ENCODE measurements at regions not wholly inside any gene's neighbourhood (a gene's known extent, or its start where the extent isn't known, plus 50 kb on each side); places are given as distances from the start of the nearest gene placed in this dataset.

- TF ChIP-seq EZH2 (IDR thresholded peaks at IDR 0.05; ENCODE audit: borderline replicate concordance, low read length) (no peak), CTCF (IDR thresholded peaks at IDR 0.05; ENCODE audit: low read length) (no peak)
Observed at GRCh38 chr2:160936044-160936806, 224.0 kb upstream of the TANK start.
